Activated CD8-positive, alpha-beta memory T cell treated with anti-CD3 and anti-CD28 coated beads, Interleukin-2, amount 10 ng/mL, durations not matched to agents 7 days and 5 days (primary cell): ENCODE measurements at regions not wholly inside any gene's neighbourhood (a gene's known extent, or its start where the extent isn't known, plus 50 kb on each side); places are given as distances from the start of the nearest gene placed in this dataset.
"Not testable (repeated sequence)": the region's sequence is repeated elsewhere in the genome, so short reads cannot be mapped to it uniquely, and the experiment has no call there.

Source experiments
- ATAC-seq: fragments of 150-1000 bp; cut with Tn5 transposase; one replicate; pipeline ENCODE4 v1.10.0; 2021; ENCODE audit warnings: moderate library complexity
- CTCF ChIA-PET: fragments of 350-600 bp; sonication (Branson Sonifier 250); formaldehyde crosslinking; loops from one replicate; lab custom pipeline; 2021; ENCODE audit warnings: antibody characterized with exemption; lab: Charles Lee
- DNase-seq: peaks from one replicate; pipeline ENCODE4 v3.0.0-alpha.2; 2020
- H3K27ac Mint-ChIP-seq: one replicate; pipeline ENCODE4 v1.8.0; 2021; ENCODE audit warnings: mild to moderate bottlenecking, mixed read lengths
- H3K27me3 Mint-ChIP-seq: one replicate; pipeline ENCODE4 v1.8.0; 2021; ENCODE audit warnings: mixed read lengths
- H3K36me3 Mint-ChIP-seq: one replicate; pipeline ENCODE4 v1.8.0; 2021; ENCODE audit warnings: mild to moderate bottlenecking, mixed read lengths
- H3K4me1 Mint-ChIP-seq: one replicate; pipeline ENCODE4 v1.8.0; 2021; ENCODE audit warnings: mixed read lengths
- H3K4me3 Mint-ChIP-seq: one replicate; pipeline ENCODE4 v1.8.0; 2021; ENCODE audit warnings: mild to moderate bottlenecking, moderate library complexity, mixed read lengths
- H3K9me3 Mint-ChIP-seq: one replicate; pipeline ENCODE4 v1.8.0; 2022; ENCODE audit warnings: low read depth, mixed read lengths

DNA sequence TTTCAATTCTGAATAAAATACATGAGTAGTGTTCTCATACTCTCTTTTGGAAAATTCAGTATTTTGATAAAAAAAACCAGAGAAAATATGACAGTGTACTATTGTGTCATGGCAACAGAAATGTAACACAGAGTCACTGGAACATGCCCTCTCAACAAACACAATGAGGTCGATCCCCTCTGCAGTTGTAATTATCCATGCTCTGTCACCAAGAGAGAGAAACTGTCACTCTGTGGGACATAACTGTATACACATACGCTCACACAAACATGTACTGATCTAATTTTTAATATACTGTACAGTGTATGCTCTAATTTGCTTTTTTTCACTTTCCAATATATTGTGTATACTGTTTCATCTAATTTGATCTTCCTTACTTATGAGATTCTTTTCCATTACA is 1136.8 kb upstream of the TENM3 start:
- DNase-seq = no peak
- CTCF ChIA-PET = no interaction called here
- Mint-ChIP-seq H3K27me3 (no peaks in the 10 kb centered on the region), H3K36me3 (no peaks in the 10 kb centered on the region), H3K9me3 (peaks cover 2% of the 10 kb centered on the region), H3K27ac (no peak overlapping the region), H3K4me3 (no peak overlapping the region), H3K4me1 (no peaks in the 10 kb centered on the region)
- ATAC-seq = no peak

DNA sequence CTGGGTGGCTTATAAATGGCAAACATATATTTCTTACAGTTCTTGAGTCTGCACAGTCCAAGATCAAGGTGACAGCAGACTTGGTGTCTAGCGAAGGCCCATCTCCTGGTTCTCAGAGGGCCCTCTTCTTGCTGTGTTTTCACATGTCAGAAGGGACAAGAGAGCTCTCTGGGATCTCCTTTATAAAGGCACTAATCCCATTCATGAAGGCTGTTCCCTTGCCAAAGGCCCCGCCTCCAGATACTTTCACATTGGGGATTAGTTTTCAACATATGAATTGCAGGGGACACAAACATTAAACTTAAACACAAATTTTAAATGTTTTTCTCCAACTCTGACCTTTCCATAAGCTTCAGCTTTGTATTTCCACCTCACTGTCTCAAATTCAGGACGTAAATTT is 1135.0 kb upstream of the TENM3 start:
- Mint-ChIP-seq H3K4me3 (no peak overlapping the region), H3K27me3 (no peaks in the 10 kb centered on the region), H3K36me3 (no peaks in the 10 kb centered on the region), H3K4me1 (no peaks in the 10 kb centered on the region), H3K9me3 (peaks cover 2% of the 10 kb centered on the region), H3K27ac (no peak overlapping the region)
- DNase-seq = no peak
- CTCF ChIA-PET = no interaction called here
- ATAC-seq = no peak

DNA sequence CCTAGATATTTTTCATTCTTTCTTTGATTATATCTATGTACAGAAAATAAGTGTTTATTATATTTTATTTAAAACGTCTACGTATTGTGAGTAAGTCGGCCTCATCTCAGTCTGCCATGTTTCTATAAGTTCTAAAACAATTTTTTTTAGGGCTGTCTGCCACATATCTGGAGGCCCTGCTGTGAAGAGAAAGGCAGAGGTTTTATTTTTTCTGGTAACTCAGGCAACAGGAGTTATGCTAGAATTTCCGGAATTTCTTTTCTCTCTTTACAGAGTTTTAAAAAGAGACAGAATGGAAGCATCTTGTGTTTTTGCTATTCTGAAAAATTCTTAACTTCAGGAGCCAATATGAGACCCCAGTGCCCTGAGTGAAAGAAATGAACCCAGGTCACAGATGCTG is 1124.0 kb upstream of the TENM3 start:
- Mint-ChIP-seq H3K4me3 (no peak overlapping the region), H3K9me3 (no peaks in the 10 kb centered on the region), H3K36me3 (no peaks in the 10 kb centered on the region), H3K27me3 (no peaks in the 10 kb centered on the region), H3K27ac (no peak overlapping the region), H3K4me1 (no peaks in the 10 kb centered on the region)
- DNase-seq = no peak
- no peak for ATAC-seq
- CTCF ChIA-PET = no interaction called here

DNA sequence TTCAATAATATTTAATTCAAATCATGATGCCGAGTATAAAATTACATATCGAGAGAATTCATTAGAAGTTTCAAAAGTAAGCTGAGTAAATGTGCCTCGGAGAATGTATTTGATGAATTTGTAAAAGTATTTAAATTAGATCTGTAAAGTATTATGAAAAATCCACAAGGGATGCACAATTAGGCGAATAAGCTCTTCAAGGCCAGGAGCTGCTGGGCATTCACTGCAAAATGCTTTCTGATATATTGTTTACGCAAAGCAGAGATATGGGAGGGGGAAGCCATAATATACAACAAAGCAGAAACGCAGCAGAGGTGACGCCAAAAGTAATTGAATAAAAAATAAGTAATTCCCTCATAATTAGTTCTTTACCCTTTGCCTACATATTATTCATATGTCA is 1121.5 kb upstream of the TENM3 start:
- ATAC-seq (no peak), DNase-seq (no peak)
- H3K4me3 Mint-ChIP-seq = no peak overlapping the region
- H3K36me3 Mint-ChIP-seq = no peaks in the 10 kb centered on the region
- H3K9me3 Mint-ChIP-seq = no peaks in the 10 kb centered on the region
- CTCF ChIA-PET = no interaction called here
- no peak overlapping the region for H3K27ac Mint-ChIP-seq
- H3K27me3 Mint-ChIP-seq = no peaks in the 10 kb centered on the region
- no peaks in the 10 kb centered on the region for H3K4me1 Mint-ChIP-seq

DNA sequence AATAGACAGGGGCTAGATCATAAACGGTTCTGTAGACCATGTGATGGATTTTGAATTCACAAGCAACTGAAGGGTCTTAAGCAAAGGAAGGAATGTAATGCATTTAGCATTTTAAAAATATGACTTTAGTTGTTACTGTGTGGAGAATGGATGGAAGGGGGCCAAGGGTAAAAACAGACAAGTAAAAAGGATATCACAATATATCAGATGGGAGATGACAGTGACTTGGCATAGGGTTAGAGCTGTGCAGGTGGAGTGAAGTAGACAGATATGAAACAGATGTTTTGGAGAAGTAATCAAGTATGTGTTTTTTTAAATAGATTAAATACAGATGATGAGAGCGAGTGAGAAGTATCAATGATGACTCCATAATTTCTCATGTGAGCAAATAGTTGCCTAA is 1116.0 kb upstream of the TENM3 start:
- H3K4me1 Mint-ChIP-seq = no peaks in the 10 kb centered on the region
- DNase-seq (no peak), ATAC-seq (no peak)
- CTCF ChIA-PET = interaction anchor here (0.6 kb wide), 1 partner anchor 152 kb away, joined by 4 read pairs; no protein-coding TSS in a partner anchor
- peaks cover 16% of the 10 kb centered on the region for H3K9me3 Mint-ChIP-seq
- no peaks in the 10 kb centered on the region for H3K36me3 Mint-ChIP-seq
- no peak overlapping the region for H3K27ac Mint-ChIP-seq
- no peak overlapping the region for H3K4me3 Mint-ChIP-seq
- no peaks in the 10 kb centered on the region for H3K27me3 Mint-ChIP-seq

DNA sequence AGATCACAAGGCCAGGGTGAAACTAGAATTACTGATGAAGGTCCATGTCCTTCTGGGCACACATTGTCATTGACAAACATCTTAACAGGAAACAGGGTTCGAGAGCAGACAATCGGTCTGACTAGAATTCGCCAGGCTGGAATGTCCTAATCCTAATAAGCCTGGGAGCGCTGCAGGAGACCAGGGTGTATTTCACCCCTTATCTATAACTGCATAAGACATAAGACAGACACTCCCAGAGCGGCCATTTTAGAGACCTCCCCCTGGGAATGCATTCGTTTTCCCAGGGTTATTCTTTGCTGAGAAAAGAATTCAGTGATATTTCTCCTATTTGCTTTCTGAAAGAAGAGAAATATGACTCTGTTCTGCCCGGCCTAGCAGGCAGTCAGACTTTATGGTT is 1112.9 kb upstream of the TENM3 start:
- peaks cover 16% of the 10 kb centered on the region for H3K9me3 Mint-ChIP-seq
- DNase-seq, H3K36me3 Mint-ChIP-seq, H3K27me3 Mint-ChIP-seq, CTCF ChIA-PET, H3K4me3 Mint-ChIP-seq, H3K27ac Mint-ChIP-seq, ATAC-seq, H3K4me1 Mint-ChIP-seq: not testable (repeated sequence)

DNA sequence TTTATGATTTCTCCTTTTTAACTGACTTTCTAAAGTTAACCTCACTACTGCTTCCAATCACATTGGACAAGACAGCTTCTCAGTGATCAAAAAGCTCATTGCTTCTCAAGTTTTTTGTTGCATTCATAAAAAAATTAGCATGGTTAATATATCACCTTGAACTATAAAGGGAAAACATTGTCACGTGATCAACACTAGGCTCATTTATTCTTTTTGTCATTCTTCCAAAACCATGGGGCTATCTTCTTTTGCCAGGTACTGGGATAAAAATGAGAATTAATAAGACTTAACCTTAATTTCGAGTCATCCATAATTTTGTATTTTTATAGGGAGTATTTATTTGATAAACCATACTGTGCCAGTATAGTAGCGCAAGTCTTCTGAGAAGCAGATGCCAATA is 1105.9 kb upstream of the TENM3 start:
- ATAC-seq = no peak
- H3K27ac Mint-ChIP-seq = no peak overlapping the region
- CTCF ChIA-PET = no interaction called here

DNA sequence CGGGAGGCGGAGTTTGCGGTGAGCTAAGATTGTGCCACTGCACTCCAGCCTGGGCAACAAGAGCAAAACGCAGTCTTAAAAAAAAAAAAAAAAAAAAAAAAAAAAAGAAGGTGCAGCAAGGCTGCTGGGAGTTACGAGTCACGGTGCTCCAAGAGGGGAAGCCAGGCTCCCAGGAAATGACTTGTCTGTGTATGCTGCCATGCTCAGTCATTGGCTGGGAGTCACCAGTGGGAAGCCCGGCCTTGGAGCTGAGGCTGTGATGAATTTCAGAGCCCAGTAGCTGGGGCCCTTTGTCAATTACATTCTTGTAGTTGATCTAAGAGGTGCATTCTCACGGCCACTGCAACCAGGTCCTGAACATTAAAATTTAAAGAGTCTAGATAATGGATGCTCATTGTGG is 1105.1 kb upstream of the TENM3 start:
- H3K9me3 Mint-ChIP-seq = no peaks in the 10 kb centered on the region
- ATAC-seq = no peak
- H3K4me3 Mint-ChIP-seq = no peak overlapping the region
- H3K27ac Mint-ChIP-seq = no peak overlapping the region
- H3K27me3 Mint-ChIP-seq = no peaks in the 10 kb centered on the region
- no peaks in the 10 kb centered on the region for H3K36me3 Mint-ChIP-seq
- CTCF ChIA-PET = no interaction called here
- DNase-seq = no peak
- H3K4me1 Mint-ChIP-seq = no peaks in the 10 kb centered on the region

More for the DNA sequence above, 1105.9 kb upstream of the TENM3 start:
- DNase-seq = no peak
- no peaks in the 10 kb centered on the region for H3K9me3 Mint-ChIP-seq
- no peaks in the 10 kb centered on the region for H3K36me3 Mint-ChIP-seq
- H3K4me3 Mint-ChIP-seq = no peak overlapping the region
- H3K4me1 Mint-ChIP-seq = no peaks in the 10 kb centered on the region
- no peaks in the 10 kb centered on the region for H3K27me3 Mint-ChIP-seq

DNA sequence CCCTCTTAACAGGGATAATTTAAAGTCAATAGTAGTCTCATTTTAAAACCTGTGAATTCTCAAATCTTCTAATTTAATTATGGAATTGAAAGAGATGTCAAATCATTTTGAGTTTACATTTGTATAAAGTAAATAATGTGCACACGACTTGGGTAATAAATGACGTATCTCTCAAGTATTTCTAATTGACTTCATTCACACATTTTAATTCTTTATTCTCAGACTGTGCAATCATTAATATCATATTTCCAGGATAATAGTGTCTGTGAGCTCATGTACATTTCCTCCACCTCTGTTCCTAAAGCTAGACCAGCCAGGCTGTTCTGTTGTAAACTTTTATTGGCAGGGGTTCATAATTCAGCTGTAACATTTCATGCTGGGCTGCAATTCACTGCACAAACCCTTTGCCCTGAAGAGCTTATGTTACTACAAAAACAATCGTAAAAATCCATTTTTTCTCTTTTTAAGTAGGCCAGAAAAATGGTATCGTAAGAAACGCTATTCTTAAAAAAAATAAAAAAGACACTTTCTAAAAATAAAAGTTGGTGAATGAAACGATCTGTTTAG is 1103.1 kb upstream of the TENM3 start:
- CTCF ChIA-PET = interaction anchor here (0.6 kb wide), 1 partner anchor 475 kb away, joined by 3 read pairs; no protein-coding TSS in a partner anchor
- Mint-ChIP-seq H3K4me3 (no peak overlapping the region), H3K4me1 (no peaks in the 10 kb centered on the region), H3K9me3 (no peaks in the 10 kb centered on the region), H3K27ac (no peak overlapping the region), H3K27me3 (no peaks in the 10 kb centered on the region), H3K36me3 (no peaks in the 10 kb centered on the region)
- no peak for DNase-seq
- ATAC-seq = no peak

DNA sequence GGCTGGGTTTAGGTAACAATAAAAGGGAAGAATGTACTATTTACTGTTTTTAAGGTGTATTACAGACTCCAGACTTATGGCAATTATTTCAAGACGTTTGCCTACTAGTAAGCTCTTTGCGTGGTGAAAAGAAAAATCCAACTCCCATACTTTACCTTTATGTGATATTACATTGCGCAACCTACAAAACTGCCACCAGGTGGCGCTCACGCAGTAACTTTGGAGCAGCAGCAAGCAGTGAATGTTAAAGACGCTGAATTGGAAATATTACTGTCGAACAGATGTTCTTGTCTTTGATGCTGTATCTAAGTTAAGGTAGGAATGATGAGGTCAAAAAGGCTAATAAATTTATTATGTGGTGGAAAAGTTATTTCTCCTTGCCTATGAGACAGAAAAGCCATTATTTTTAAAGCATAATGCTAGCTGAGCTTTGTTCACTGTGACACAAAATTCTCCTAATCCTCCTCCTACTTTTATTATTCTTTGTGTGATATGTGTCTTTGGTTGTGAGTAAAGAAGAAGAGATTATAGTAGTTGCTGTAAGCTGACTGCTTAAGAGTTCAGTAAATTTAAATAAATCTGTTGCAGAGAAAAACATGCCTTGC is 1099.8 kb upstream of the TENM3 start:
- Mint-ChIP-seq H3K27me3 (no peaks in the 10 kb centered on the region), H3K36me3 (no peaks in the 10 kb centered on the region), H3K9me3 (no peaks in the 10 kb centered on the region), H3K4me3 (no peak overlapping the region), H3K27ac (no peak overlapping the region), H3K4me1 (peaks cover 2% of the 10 kb centered on the region)
- peak; percentile 51 for ATAC-seq
- DNase-seq = peak; percentile 74
- CTCF ChIA-PET = interaction anchor here (1.0 to 1.7 kb wide), 4 partner anchors 9 to 385 kb away, joined by 3 to 7 read pairs (median 4); no protein-coding TSS in a partner anchor

DNA sequence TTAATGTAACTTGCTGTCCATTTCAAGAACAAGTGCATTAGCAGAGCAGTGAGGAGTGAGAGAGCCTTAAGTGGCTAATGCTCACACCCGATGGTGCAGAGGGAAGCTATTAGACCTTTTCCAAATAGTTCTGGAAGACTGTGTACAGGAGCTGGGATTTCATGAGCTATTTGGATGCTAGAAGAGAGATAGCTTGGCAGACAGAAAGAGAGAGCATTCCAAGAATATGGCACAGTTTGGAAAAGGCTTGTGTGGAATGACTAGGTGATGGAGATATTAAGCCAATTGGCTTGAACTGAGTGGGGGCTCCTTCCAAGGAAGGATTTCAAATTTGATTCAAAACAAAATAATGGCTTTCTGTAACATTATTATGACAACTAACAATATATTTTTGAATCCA is 1097.2 kb upstream of the TENM3 start:
- CTCF ChIA-PET = no interaction called here
- H3K36me3 Mint-ChIP-seq = no peaks in the 10 kb centered on the region

DNA sequence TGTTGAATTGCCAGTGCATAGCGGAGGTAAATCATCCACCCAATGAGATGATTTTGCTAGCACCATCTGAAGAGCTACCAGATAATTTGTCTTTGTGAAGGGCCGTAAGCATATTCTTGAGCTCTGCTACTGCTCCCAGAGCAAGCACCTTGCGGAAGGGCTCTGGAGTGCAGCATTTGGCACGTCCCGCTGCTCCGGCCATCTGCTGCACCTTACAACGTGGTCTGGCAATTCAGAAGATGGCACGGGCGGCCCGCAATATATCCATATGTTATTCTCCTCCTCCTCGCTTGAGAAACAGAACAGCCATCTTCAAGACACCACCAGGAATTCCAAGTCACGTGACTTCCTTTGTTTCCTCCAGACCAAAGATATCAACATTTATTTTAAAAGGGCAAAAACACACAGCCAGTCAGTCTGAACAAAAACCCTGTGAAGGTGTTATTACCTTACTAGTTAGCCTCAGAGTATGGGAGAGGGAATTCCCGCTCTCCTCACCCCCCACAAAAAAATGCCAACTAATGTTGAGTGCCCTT is 1095.7 kb upstream of the TENM3 start:
- H3K27me3 Mint-ChIP-seq = no peaks in the 10 kb centered on the region
- no peak for DNase-seq
- no peaks in the 10 kb centered on the region for H3K9me3 Mint-ChIP-seq
- no peaks in the 10 kb centered on the region for H3K36me3 Mint-ChIP-seq
- no peak for ATAC-seq
- H3K27ac Mint-ChIP-seq = no peak overlapping the region
- H3K4me1 Mint-ChIP-seq = peaks cover 2% of the 10 kb centered on the region
- no peak overlapping the region for H3K4me3 Mint-ChIP-seq
- CTCF ChIA-PET = no interaction called here

More for the DNA sequence above, 1097.2 kb upstream of the TENM3 start:
- Mint-ChIP-seq H3K9me3 (no peaks in the 10 kb centered on the region), H3K27me3 (no peaks in the 10 kb centered on the region), H3K4me3 (no peak overlapping the region), H3K4me1 (peaks cover 2% of the 10 kb centered on the region), H3K27ac (no peak overlapping the region)
- ATAC-seq = no peak
- no peak for DNase-seq

DNA sequence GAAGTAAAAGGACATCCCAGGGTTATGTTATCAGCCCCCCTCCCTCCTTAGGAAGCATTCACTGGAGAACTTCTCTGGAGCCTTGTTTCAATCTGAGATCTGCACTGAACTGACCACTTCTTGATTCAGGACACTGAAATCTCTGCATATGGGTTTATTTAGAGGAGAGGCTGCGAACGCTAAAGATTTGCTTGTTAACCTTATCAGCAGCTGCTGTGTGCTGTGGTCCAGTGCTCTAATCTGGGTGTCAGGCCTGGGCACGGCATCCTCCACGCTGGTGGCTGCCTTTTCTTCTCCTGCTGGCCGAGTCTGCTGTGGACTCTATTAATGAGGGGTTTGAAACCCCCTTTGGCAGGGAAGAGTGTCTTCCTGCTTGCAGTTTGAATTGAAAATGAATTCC is 1094.7 kb upstream of the TENM3 start:
- CTCF ChIA-PET = no interaction called here
- peaks cover 2% of the 10 kb centered on the region for H3K4me1 Mint-ChIP-seq
- H3K27ac Mint-ChIP-seq = no peak overlapping the region
- ATAC-seq (no peak), DNase-seq (no peak)
- H3K27me3 Mint-ChIP-seq = no peaks in the 10 kb centered on the region
- H3K9me3 Mint-ChIP-seq = no peaks in the 10 kb centered on the region
- H3K4me3 Mint-ChIP-seq = no peak overlapping the region
- H3K36me3 Mint-ChIP-seq = no peaks in the 10 kb centered on the region

DNA sequence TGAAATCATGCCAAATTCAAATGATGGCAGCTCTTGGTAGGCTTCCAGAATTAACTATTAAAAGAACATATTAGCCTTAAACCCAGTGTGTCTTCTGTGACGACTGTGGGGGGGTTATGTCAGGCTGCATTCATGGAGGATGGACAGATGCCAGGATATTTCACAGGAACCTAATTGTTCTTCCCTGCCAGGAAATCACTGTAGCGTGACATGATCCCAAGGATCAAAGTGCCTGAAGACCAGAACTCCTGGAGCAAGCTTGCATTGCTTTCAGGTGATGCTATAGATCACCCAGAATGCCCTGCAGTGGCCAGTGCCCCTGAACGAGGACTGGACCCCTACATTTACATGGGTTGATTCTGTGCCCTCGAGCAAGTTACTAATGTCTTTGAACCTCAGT is 1093.0 kb upstream of the TENM3 start:
- DNase-seq (no peak), ATAC-seq (no peak)
- Mint-ChIP-seq H3K36me3 (no peaks in the 10 kb centered on the region), H3K27me3 (no peaks in the 10 kb centered on the region), H3K27ac (no peak overlapping the region), H3K4me3 (no peak overlapping the region), H3K4me1 (peaks cover 2% of the 10 kb centered on the region), H3K9me3 (no peaks in the 10 kb centered on the region)
- CTCF ChIA-PET = no interaction called here
